GM23248 (cell line): ENCODE measurements at regions not wholly inside any gene's neighbourhood (a gene's known extent, or its start where the extent isn't known, plus 50 kb on each side); places are given as distances from the start of the nearest gene placed in this dataset.

Source experiments
- DNase-seq: peaks from one replicate; pipeline ENCODE4 v3.0.0-alpha.2; 2015
- H2AFZ ChIP-seq: fragments of 200-600 bp; sonication (generic); 2 replicates; pipeline ENCODE4 v1.6.1; 2016; ENCODE audit warnings: antibody characterized with exemption
- H3F3A ChIP-seq: fragments of 200-600 bp; sonication (generic); 2 replicates; pipeline ENCODE4 v1.6.1; 2016; ENCODE audit warnings: mild to moderate bottlenecking, antibody characterized with exemption, mixed run types; ENCODE audit not compliant: insufficient read depth
- H3K27ac ChIP-seq: fragments of 200-600 bp; sonication (generic); 2 replicates; pipeline ENCODE4 v1.5.1; 2016; ENCODE audit warnings: mild to moderate bottlenecking
- H3K27me3 ChIP-seq: fragments of 200-600 bp; sonication (generic); replicated peaks from 2 replicates; pipeline ENCODE4 v1.6.1; 2016; ENCODE audit warnings: mild to moderate bottlenecking; ENCODE audit not compliant: insufficient read depth
- H3K36me3 ChIP-seq: fragments of 200-600 bp; sonication (generic); 2 replicates; pipeline ENCODE4 v1.6.1; 2016; ENCODE audit warnings: low read depth, mild to moderate bottlenecking
- H3K4me1 ChIP-seq: fragments of 200-600 bp; sonication (generic); 2 replicates; pipeline ENCODE4 v1.6.1; 2016; ENCODE audit warnings: mild to moderate bottlenecking; ENCODE audit not compliant: insufficient read depth
- H3K4me2 ChIP-seq: fragments of 200-600 bp; sonication (generic); one replicate; pipeline ENCODE4 v1.6.1; 2016; ENCODE audit warnings: mild to moderate bottlenecking; ENCODE audit not compliant: unreplicated experiment
- H3K4me3 ChIP-seq: fragments of 200-600 bp; sonication (generic); 2 replicates; pipeline ENCODE4 v1.5.1; 2016; ENCODE audit warnings: mild to moderate bottlenecking
- H3K79me2 ChIP-seq: fragments of 200-600 bp; sonication (generic); 2 replicates; pipeline ENCODE4 v1.6.1; 2016; ENCODE audit warnings: mild to moderate bottlenecking; ENCODE audit not compliant: insufficient read depth
- H3K9ac ChIP-seq: fragments of 200-600 bp; sonication (generic); 2 replicates; pipeline ENCODE4 v1.6.1; 2016; ENCODE audit warnings: mild to moderate bottlenecking
- H3K9me2 ChIP-seq: fragments of 200-600 bp; sonication (generic); 2 replicates; pipeline ENCODE4 v1.6.1; 2016; ENCODE audit warnings: mixed run types, mild to moderate bottlenecking, moderate library complexity; ENCODE audit not compliant: insufficient read depth
- H3K9me3 ChIP-seq: fragments of 200-600 bp; sonication (generic); one replicate; pipeline ENCODE4 v1.6.1; 2017; ENCODE audit warnings: low read depth
- H4K20me1 ChIP-seq: fragments of 200-600 bp; sonication (generic); 2 replicates; pipeline ENCODE4 v1.6.0; 2016; ENCODE audit not compliant: insufficient read depth
- EZH2 ChIP-seq: fragments of 200-600 bp; sonication (generic); IDR thresholded peaks from 2 replicates; pipeline ENCODE4 v1.6.1; 2018; ENCODE audit warnings: antibody characterized with exemption, mild to moderate bottlenecking; ENCODE audit not compliant: insufficient read depth, poor library complexity, severe bottlenecking
- EZH2phosphoT487 ChIP-seq: fragments of 200-600 bp; sonication (generic); IDR thresholded peaks from 2 replicates; pipeline ENCODE4 v1.6.1; 2018; ENCODE audit warnings: antibody characterized with exemption, moderate library complexity, mild to moderate bottlenecking, low read depth; ENCODE audit not compliant: insufficient read depth
- WGBS, 2 experiments: methylation state at CpG; one replicate each; pipeline ENCODE4 v1.1.6; 2015 to 2017; ENCODE audit warnings: low lambda C conversion rate in 2 of 2, low coverage in 1 of 2; ENCODE audit errors: missing lambda C conversion rate in 2 of 2; 5-methylcytosine and 5-hydroxymethylcytosine counted together
- in situ Hi-C: fragments of 300-500 bp; cut with MboI; formaldehyde crosslinking; loops from 2 replicates; pipeline ENCODE4 v1.15.0; 2020

DNA sequence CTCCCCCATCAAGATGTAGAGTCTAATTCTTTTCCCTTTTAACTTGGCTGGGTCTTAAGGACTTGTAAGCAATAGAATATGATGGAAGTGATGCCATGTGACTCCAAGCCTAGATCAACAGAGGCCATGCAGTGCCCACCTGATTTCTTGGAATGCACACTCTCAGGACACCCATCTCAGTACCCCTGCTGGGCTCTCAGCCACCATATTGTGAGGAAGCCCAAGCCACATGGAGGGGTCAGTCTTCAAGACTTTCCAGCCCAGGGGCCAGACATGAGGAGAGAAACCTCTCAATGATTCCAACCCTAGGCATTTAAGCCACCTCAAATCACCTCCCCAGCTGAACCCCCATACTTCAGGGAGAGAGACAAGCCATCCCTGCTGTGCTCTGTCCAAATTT, 62.2 kb upstream of the CARD11 start:
- no peak overlapping the region for H3K4me3 ChIP-seq
- H4K20me1 ChIP-seq: no peaks in the 10 kb centered on the region
- no peaks in the 10 kb centered on the region for H3K9me3 ChIP-seq
- no peak overlapping the region for H2AFZ ChIP-seq
- TF ChIP-seq EZH2 (no peak), EZH2phosphoT487 (no peak)
- H3K27me3 ChIP-seq: no peaks in the 10 kb centered on the region
- in situ Hi-C loops: no loop called here
- no peaks in the 10 kb centered on the region for H3F3A ChIP-seq
- no peak for DNase-seq
- no peaks in the 10 kb centered on the region for H3K79me2 ChIP-seq
- no peaks in the 10 kb centered on the region for H3K36me3 ChIP-seq
- no peak overlapping the region for H3K27ac ChIP-seq
- H3K4me1 ChIP-seq: no peaks in the 10 kb centered on the region
- H3K9ac ChIP-seq: no peak overlapping the region
- H3K9me2 ChIP-seq: no peaks in the 10 kb centered on the region
- no peak overlapping the region for H3K4me2 ChIP-seq

DNA sequence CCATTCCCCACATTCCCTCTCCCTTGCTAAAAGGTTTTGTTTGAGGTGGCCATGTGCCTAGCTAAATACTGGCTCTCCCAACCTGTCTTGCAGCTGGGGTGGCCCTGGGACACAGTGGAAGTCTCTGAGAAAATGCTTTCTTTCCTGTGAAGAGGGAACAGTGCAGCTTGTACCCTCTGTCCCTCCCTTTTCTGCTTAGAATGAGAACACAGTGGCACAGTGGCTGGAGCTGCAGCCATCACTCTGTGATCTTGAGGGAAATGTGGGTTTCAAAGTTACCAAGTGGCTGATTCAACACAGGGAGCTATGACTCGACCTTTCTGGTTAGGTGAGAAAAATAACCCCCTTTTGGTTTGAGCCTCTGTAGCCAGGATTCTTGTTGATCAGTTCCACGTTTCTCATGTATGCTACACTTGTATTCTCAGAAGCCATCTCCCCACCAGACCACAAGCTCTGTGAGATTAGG, 62.7 kb upstream of the CARD11 start:
- Histone ChIP-seq H3K4me2 (no peak overlapping the region), H3K4me3 (no peak overlapping the region), H3K4me1 (no peaks in the 10 kb centered on the region), H3K9me3 (no peaks in the 10 kb centered on the region), H3K27ac (no peak overlapping the region), H3K9ac (no peak overlapping the region), H4K20me1 (no peaks in the 10 kb centered on the region), H3K9me2 (no peaks in the 10 kb centered on the region), H3F3A (no peaks in the 10 kb centered on the region), H3K36me3 (no peaks in the 10 kb centered on the region), H3K79me2 (no peaks in the 10 kb centered on the region), H2AFZ (no peak overlapping the region), H3K27me3 (no peaks in the 10 kb centered on the region)
- in situ Hi-C loops: no loop called here
- WGBS, 2 experiments: 0 to 7% methylated on average over 2 of the region's 2 CpGs
- no peak for TF ChIP-seq EZH2
- no peak for TF ChIP-seq EZH2phosphoT487
- no peak for DNase-seq

DNA sequence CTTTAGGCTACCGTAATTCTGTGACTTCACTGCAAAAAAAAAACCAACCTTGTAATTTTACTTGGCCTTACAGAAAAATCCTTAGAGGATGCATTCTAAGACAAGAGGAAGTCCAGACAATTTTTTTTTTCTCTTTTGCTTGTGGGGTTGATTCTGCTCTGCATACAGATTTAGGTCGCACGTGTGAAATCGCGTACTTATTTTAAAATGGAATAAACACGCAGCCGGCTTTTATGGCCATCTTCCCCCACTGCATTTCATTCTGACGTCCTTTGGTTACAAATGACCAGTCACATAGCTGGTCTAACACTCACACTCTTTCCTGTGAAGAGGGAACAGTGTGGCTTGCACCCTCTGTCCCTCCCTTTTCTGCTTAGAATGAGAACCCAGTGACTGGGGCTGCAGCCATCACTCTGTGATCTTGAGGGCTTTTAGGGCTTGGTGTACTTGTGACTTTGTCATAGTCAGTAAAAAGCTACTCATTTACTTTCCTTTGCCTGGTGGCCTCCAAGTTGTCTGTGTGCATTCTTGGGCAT, 63.6 kb upstream of the CARD11 start:
- no peak for DNase-seq
- H3K4me1 ChIP-seq: no peaks in the 10 kb centered on the region
- no peaks in the 10 kb centered on the region for H3K9me2 ChIP-seq
- H3K36me3 ChIP-seq: no peaks in the 10 kb centered on the region
- no peak overlapping the region for H3K4me2 ChIP-seq
- in situ Hi-C loops: no loop called here
- no peak overlapping the region for H3K4me3 ChIP-seq
- TF ChIP-seq EZH2phosphoT487 (no peak), EZH2 (no peak)
- no peak overlapping the region for H3K27ac ChIP-seq
- H3K9ac ChIP-seq: no peak overlapping the region
- H4K20me1 ChIP-seq: no peaks in the 10 kb centered on the region
- 59 to 65% methylated on average over 8 of the region's 8 CpGs for WGBS, 2 experiments
- no peak overlapping the region for H2AFZ ChIP-seq
- H3K27me3 ChIP-seq: no peaks in the 10 kb centered on the region
- no peaks in the 10 kb centered on the region for H3F3A ChIP-seq
- no peaks in the 10 kb centered on the region for H3K9me3 ChIP-seq
- no peaks in the 10 kb centered on the region for H3K79me2 ChIP-seq

DNA sequence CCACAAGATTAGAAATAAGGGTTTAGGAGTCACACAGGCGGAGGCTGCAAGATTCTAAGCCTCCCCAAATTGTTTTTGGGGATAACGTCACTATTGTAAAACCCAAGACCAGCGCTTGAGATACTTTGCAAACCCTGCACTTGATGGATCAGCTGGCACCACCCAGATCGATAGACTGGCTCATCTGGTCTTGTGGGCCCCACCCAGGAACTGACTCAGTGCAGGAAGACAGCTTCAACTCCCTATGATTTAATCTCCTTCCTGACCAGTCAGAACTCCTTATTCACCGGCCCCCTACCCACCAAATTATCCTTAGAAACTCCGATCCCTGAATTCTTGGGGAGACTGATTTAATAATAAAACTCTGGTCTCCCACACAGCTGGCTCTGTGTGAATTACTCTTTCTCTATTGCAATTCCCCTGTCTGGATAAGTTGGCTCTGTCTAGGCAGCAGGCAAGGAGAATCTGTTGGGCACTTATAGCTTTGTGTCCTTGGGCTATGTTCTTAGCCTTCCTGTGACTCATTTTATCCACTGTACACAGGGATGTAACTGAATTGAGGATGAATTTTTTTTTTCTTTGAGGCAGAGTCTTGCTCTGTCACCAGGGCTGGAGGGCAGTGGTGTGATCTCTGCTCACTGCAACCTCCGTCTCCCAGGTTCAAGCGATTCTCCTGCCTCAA, 64.4 kb upstream of the CARD11 start:
- no peaks in the 10 kb centered on the region for H3K9me3 ChIP-seq
- H3K36me3 ChIP-seq: no peaks in the 10 kb centered on the region
- no peak overlapping the region for H3K4me3 ChIP-seq
- no peak overlapping the region for H3K27ac ChIP-seq
- no peak overlapping the region for H2AFZ ChIP-seq
- H3K27me3 ChIP-seq: no peaks in the 10 kb centered on the region
- DNase-seq: no peak
- 40 to 44% methylated on average over 8 of the region's 8 CpGs for WGBS, 2 experiments
- no peaks in the 10 kb centered on the region for H3F3A ChIP-seq
- H4K20me1 ChIP-seq: no peaks in the 10 kb centered on the region
- no peak overlapping the region for H3K4me2 ChIP-seq
- H3K4me1 ChIP-seq: no peaks in the 10 kb centered on the region
- no peak for TF ChIP-seq EZH2phosphoT487
- TF ChIP-seq EZH2: no peak
- in situ Hi-C loops: no loop called here
- no peaks in the 10 kb centered on the region for H3K9me2 ChIP-seq
- H3K79me2 ChIP-seq: no peaks in the 10 kb centered on the region
- H3K9ac ChIP-seq: no peak overlapping the region
